D721Med (cell line): ENCODE measurements at regions not wholly inside any gene's neighbourhood (a gene's known extent, or its start where the extent isn't known, plus 50 kb on each side); places are given as distances from the start of the nearest gene placed in this dataset.
"Not testable (repeated sequence)": the region's sequence is repeated elsewhere in the genome, so short reads cannot be mapped to it uniquely, and the experiment has no call there.

Source experiments
- DNase-seq: peaks from one replicate; pipeline ENCODE4 v3.0.0; 2011; ENCODE audit warnings: low spot score; ENCODE audit not compliant: insufficient read length
- FAIRE-seq: peaks from 2 replicates; lab custom pipeline; 2011; peaks lifted over from hg19 to GRCh38; lab: Jason Lieb, UNC
- TF ChIP-seq, protein P1 (sequence below): IDR thresholded peaks from 2 replicates; pipeline ENCODE4 v1.5.1; 2012; ENCODE audit warnings: mild to moderate bottlenecking, control low read depth; ENCODE audit not compliant: insufficient read depth; ENCODE audit errors: missing control alignments

DNA sequence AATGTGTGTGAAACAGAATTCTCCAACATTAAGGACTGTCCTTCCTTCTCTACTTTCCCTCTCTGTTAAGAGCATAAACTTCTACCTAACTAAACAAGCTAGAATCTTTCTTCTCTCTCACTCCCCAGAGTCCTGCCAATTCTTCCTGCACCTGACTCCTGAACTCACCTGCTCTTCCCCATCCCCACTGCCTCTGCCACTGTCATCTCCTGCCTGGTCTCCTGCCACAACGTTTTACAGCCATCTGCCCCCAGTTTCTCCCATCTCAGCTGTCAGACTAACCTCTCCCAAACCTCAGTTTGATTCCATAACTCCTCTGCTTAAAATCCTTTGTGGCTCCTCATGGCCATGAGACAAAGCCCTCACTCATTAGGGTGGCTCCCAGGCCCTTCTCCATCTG is 119.8 kb upstream of the FOXN2 start:
- TF ChIP-seq, protein P1, sequence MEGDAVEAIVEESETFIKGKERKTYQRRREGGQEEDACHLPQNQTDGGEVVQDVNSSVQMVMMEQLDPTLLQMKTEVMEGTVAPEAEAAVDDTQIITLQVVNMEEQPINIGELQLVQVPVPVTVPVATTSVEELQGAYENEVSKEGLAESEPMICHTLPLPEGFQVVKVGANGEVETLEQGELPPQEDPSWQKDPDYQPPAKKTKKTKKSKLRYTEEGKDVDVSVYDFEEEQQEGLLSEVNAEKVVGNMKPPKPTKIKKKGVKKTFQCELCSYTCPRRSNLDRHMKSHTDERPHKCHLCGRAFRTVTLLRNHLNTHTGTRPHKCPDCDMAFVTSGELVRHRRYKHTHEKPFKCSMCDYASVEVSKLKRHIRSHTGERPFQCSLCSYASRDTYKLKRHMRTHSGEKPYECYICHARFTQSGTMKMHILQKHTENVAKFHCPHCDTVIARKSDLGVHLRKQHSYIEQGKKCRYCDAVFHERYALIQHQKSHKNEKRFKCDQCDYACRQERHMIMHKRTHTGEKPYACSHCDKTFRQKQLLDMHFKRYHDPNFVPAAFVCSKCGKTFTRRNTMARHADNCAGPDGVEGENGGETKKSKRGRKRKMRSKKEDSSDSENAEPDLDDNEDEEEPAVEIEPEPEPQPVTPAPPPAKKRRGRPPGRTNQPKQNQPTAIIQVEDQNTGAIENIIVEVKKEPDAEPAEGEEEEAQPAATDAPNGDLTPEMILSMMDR = no peak
- no peak for DNase-seq

DNA sequence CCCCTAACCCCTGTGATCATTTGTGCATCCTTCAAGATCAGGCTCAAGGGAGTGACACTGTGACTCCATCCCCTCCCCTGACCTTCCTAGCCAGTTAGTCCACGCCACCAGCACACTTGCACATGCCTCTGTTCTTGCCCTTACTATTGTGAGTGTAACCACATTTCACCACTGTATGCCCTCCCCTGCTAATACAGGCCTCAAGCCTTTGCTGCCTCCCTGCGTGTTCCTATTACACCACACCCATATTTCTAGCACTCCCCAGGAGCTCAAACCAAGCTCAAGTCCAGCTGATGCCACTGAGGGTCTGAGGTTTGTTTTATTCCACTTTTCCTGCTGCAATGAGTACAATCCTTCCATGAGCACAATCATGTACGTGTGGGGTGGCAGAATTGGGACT is 119.3 kb upstream of the FOXN2 start:
- DNase-seq = no peak
- no peak for FAIRE-seq
- TF ChIP-seq, protein P1 = no peak

More for the DNA sequence above, 119.8 kb upstream of the FOXN2 start:
- no peak for FAIRE-seq

DNA sequence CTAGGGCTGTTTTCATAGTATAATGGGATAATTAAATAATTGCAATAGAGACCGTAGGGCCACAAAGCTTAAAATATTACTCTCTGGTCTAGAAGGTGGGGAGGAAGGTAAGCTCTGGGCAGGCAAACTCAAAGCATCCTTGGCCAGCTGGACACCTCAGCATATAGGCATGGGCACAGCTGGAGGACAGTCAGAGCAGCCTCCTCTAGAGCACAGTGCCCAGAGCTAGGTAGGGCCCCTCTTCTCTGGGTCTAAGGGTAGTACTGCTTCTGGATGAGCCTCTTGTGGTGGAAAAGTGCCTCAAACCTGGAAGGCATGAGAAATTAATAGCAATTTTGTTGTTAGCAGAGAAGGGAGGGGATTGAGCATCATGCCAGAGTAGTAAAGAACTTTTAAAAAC is 116.9 kb upstream of the FOXN2 start:
- no peak for FAIRE-seq
- no peak for DNase-seq
- TF ChIP-seq, protein P1 = no peak

DNA sequence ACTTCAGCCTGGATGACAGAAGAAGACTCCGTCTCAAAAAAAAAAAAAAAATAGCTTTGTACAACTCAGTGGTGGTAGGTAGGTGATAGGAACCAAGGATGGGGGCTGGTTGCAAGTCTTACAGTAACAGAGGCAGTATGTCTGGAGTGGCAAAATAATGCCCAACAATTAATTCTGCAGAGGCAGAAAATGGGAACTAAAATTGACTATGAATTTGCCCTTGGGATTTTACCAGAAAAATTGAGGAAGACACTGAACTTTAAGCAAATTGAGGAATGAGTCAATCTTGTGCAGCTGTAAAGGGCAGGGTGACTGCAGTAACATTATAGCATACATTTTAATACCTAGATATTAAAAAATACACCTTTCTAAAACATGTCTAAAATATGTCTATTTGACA is 116.1 kb upstream of the FOXN2 start:
- DNase-seq (no peak), FAIRE-seq (no peak)
- TF ChIP-seq, protein P1 = no peak

DNA sequence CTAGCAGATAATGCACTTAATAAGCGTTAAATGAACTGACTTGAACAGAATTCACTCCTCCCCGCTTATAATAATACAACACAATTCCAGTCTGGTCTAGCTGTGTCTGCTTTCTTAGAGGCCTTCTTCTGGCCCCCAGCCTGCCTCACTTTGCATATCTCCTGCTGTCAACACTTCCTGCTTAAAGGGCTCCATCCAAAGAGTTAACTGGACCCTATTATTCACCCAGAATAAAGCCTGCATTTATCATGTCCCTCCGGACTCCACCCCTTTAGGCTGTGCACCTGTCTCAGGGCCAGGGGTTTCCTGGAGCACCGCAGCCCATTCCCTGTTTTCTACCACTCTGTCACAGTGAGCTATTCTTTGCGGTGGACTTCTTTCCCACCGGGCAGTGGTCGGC is 115.4 kb upstream of the FOXN2 start:
- DNase-seq = no peak
- FAIRE-seq = no peak
- TF ChIP-seq, protein P1 = no peak

DNA sequence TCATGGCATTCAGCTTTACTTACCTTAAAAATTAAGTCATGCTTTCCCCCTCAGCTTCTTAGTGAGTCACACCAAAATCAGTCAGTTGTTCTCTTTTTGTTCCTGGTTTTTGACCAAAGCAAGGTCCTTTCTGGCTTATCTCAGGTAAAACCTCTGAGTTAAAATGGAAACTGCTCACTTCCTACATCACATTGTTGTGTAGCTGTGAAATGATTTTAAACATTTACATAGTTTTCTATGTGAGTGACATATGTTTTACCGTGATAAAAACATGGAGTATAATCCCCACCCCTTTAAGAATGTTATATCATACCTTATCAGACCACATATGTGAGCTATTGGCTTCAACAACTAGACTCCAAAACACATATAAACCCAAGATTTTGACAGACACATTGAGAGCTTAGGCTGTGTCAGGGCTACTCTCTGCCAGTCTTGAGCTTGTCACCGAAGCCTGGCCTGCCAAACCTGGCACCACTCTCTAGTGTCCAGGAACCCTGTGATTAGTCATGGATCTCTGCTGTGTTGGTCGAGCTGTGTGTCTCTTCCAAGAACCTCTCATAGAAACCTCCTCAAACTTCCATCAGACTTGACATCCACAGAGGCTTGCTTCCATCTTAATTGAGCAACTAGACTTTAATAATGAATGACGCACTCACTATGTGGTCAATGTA is 113.7 kb upstream of the FOXN2 start:
- TF ChIP-seq, protein P1 = no peak
- FAIRE-seq = no peak
- no peak for DNase-seq

DNA sequence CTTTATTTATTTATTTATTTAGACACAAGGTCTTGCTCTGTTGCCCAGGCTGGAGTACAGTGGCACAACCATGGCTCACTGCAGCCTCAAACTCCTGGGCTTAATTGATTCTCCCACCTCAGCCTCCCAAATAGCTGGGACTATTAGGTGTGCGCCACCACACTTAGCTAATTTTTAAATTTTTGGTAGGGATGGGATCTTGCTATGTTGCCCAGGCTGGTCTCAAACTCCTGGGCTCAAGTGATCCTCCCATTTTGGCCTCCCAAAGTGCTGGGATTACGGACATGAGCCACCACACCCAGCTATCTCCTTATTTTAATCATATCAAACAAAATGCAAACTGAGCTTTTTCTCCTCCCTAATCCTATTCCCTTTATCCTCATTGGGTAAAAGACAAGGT is 113.0 kb upstream of the FOXN2 start:
- not testable (repeated sequence) for FAIRE-seq, DNase-seq
